ENCODE measurements at regions not wholly inside any gene's neighbourhood (a gene's known extent, or its start where the extent isn't known, plus 50 kb on each side); places are given as distances from the start of the nearest gene placed in this dataset.

- no peak for TF ChIP-seq CTCF (IDR thresholded peaks at IDR 0.05)
- no peak for TF ChIP-seq POLR2A (IDR thresholded peaks at IDR 0.05)
- no peak for TF ChIP-seq POLR2AphosphoS5 (IDR thresholded peaks at IDR 0.05; ENCODE audit: insufficient read depth in 1 of 2, low read depth in 1 of 2)
Measured at GRCh38 chr11:106217456-106217855, 140.0 kb downstream of the AASDHPPT start.

All from vagina (tissue), 2 donors.